ENCODE measurements at regions not wholly inside any gene's neighbourhood (a gene's known extent, or its start where the extent isn't known, plus 50 kb on each side); places are given as distances from the start of the nearest gene placed in this dataset.

DNA sequence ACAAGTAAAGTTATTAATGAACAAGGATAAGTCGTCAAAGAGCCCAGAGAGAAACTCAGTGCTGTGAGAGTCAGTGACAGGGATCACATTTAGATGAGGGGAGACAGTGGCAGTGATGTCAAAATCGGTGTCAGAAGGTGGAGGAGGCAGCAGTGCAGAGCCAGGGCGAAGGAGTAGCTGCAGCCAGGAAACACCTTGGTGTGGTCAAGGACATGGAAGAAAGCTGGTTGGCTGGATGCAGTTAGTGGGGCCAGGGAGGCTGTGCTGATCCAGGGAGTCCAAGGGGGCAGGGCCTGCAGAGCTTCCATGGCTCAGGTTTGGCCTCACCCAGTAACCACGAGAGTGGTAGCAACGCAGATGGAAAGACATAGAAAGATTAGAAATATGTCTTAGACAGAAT lies 50.7 kb upstream of the ADORA2B start:
- Mint-ChIP-seq H3K9me3 (ENCODE audit: unreplicated experiment) (no peaks in the 10 kb centered on the region), H3K36me3 (ENCODE audit: insufficient read depth, unreplicated experiment) (no peaks in the 10 kb centered on the region), H3K27ac (ENCODE audit: unreplicated experiment) (no peak overlapping the region), H3K4me1 (ENCODE audit: low read depth, unreplicated experiment) (no peaks in the 10 kb centered on the region), H3K4me3 (ENCODE audit: unreplicated experiment) (no peak overlapping the region), H3K27me3 (ENCODE audit: insufficient read depth, unreplicated experiment) (no peaks in the 10 kb centered on the region)
- H3K4me3 ChIP-seq (ENCODE audit: low read depth, low read length), result no peak overlapping the region
- no peak for DNase-seq
- H3K9me3 ChIP-seq, result no peaks in the 10 kb centered on the region
- intact Hi-C loops (cut with micrococcal nuclease; ENCODE audit: unreplicated experiment), result no loop called here
- H3K36me3 ChIP-seq (ENCODE audit: control insufficient read depth, insufficient read depth, low read length), result no peaks in the 10 kb centered on the region
- no peaks in the 10 kb centered on the region for H3K27me3 ChIP-seq (replicated peaks; ENCODE audit: control insufficient read depth, insufficient read depth, low read length)
- ChIA-PET POLR2A (no interaction called here), CTCF (no interaction called here)
- no TSS peak for BruUV-seq (replicated peaks)
- TF ChIP-seq, protein P1, sequence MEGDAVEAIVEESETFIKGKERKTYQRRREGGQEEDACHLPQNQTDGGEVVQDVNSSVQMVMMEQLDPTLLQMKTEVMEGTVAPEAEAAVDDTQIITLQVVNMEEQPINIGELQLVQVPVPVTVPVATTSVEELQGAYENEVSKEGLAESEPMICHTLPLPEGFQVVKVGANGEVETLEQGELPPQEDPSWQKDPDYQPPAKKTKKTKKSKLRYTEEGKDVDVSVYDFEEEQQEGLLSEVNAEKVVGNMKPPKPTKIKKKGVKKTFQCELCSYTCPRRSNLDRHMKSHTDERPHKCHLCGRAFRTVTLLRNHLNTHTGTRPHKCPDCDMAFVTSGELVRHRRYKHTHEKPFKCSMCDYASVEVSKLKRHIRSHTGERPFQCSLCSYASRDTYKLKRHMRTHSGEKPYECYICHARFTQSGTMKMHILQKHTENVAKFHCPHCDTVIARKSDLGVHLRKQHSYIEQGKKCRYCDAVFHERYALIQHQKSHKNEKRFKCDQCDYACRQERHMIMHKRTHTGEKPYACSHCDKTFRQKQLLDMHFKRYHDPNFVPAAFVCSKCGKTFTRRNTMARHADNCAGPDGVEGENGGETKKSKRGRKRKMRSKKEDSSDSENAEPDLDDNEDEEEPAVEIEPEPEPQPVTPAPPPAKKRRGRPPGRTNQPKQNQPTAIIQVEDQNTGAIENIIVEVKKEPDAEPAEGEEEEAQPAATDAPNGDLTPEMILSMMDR (IDR thresholded peaks at IDR 0.05; ENCODE audit: insufficient read depth in 1 of 2, low read depth in 1 of 2, low read length in 1 of 2, severe bottlenecking in 1 of 2, unreplicated experiment in 1 of 2), result no peak
- H3K4me1 ChIP-seq, result peaks cover 8% of the 10 kb centered on the region

DNA sequence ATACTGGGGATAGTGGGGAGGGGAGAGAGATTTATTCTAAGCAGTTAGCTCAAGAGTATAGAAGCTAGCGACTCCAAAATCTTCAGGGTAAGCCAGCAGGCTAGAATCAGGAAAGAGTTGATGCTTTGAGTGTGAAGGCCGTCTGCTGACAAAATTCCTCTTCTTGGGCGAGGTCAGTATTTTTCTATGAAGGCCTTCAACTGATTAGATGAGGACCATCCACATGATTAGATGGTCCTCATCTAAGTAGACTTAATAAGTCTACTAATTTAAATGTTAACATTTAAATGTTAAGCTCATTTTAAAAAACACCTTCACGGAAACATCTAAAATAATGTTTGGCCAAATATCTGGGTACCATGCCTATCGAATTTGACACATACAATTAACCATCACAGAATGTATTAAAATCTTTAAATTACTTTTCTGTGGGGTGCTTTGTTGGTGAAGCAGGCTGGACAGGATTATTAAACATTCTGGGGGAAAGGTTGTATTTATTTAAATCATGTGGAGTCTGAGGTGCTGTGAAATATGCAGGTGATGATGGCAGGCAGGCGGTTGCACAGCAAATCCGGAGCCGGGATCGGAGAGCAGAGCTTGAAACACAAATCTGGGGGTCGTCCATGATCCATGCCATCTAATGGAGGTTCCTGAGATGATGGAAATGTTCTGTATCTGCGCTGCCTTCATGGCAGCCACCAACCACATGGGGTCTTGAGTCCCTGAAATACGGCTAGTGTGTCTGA lies 49.8 kb upstream of the ADORA2B start:
- POLR2A ChIA-PET, result no interaction called here
- CTCF ChIA-PET, result no interaction called here
- Mint-ChIP-seq H3K4me1 (ENCODE audit: low read depth, unreplicated experiment) (no peaks in the 10 kb centered on the region), H3K9me3 (ENCODE audit: unreplicated experiment) (no peaks in the 10 kb centered on the region), H3K4me3 (ENCODE audit: unreplicated experiment) (no peak overlapping the region), H3K27me3 (ENCODE audit: insufficient read depth, unreplicated experiment) (no peaks in the 10 kb centered on the region), H3K36me3 (ENCODE audit: insufficient read depth, unreplicated experiment) (no peaks in the 10 kb centered on the region), H3K27ac (ENCODE audit: unreplicated experiment) (no peak overlapping the region)
- H3K36me3 ChIP-seq (ENCODE audit: control insufficient read depth, insufficient read depth, low read length), result no peaks in the 10 kb centered on the region
- BruUV-seq (replicated peaks), result no TSS peak
- H3K9me3 ChIP-seq, result no peaks in the 10 kb centered on the region
- no peak overlapping the region for H3K4me3 ChIP-seq (ENCODE audit: low read depth, low read length)
- DNase-seq, result no peak
- H3K4me1 ChIP-seq, result peaks cover 8% of the 10 kb centered on the region
- intact Hi-C loops (cut with micrococcal nuclease; ENCODE audit: unreplicated experiment), result no loop called here
- no peaks in the 10 kb centered on the region for H3K27me3 ChIP-seq (replicated peaks; ENCODE audit: control insufficient read depth, insufficient read depth, low read length)
- TF ChIP-seq, protein P1 (IDR thresholded peaks at IDR 0.05; ENCODE audit: insufficient read depth in 1 of 2, low read depth in 1 of 2, low read length in 1 of 2, severe bottlenecking in 1 of 2, unreplicated experiment in 1 of 2), result no peak

Data from Caco-2 (cell line).